ENCODE measurements at regions not wholly inside any gene's neighbourhood (a gene's known extent, or its start where the extent isn't known, plus 50 kb on each side); places are given as distances from the start of the nearest gene placed in this dataset.
"Not testable (repeated sequence)": the region's sequence is repeated elsewhere in the genome, so short reads cannot be mapped to it uniquely, and the experiment has no call there.

GRCh38 chr6:144476286-144476685, 191.2 kb downstream of the UTRN start:
- DNase-seq (ENCODE audit: low read depth) = no peak

GRCh38 chr6:144477396-144477795, 192.3 kb downstream of the UTRN start:
- peak; percentile 18 for DNase-seq (ENCODE audit: low read depth)

- DNase-seq (ENCODE audit: low read depth) = no peak
These were observed 192.7 kb downstream of the UTRN start for GRCh38 chr6:144477856-144478255.

GRCh38 chr6:144478483-144478882, 193.3 kb downstream of the UTRN start:
- no peak for DNase-seq (ENCODE audit: low read depth)

DNA sequence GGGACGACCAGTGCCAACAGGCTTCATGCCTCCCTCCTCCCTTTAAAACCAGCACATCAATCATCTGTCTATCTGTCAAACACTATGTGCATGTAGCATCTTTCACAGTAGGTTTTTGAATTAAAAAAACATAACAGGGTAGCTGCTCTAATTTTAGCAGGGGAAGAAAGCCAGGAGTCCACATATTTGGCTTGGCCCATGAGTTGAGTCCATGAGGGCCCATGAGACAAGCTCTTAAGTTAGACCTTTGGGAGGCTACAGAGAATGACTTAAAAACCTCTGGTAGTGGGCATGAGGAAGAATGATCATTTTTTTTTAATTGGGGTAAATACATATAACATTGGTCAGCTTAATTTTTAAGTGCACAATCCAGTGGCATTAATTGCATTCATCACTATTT, 194.9 kb downstream of the UTRN start:
- no peak for DNase-seq (ENCODE audit: low read depth)

DNA sequence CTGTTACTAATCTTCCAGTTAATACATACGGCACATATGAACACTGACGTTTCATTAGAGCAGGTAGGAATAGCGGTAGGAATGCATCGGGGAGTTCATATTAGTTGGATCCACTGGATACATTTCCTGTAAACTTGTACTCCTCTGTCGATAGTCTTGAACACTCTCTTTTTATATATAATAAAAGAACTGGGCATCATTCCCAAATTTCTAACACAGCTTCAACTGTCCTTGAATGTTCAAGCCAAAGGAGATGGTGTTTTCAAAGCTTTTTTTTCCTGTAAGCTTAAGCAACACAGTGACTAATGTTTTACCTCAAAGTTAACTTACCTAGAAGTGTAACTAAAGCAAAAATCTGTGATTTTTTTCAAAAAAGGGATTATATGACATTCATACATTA, 195.3 kb downstream of the UTRN start:
- DNase-seq (ENCODE audit: low read depth) = no peak

- DNase-seq (ENCODE audit: low read depth) = no peak
These were observed 196.4 kb downstream of the UTRN start for GRCh38 chr6:144481527-144481926.

- peak; percentile 60 for DNase-seq (ENCODE audit: low read depth)
These were observed 197.0 kb downstream of the UTRN start for GRCh38 chr6:144482142-144482541.

GRCh38 chr6:144485531-144485930, 200.4 kb downstream of the UTRN start:
- no peak for DNase-seq (ENCODE audit: low read depth)

GRCh38 chr6:144488590-144488989, 203.5 kb downstream of the UTRN start:
- no peak for DNase-seq (ENCODE audit: low read depth)

DNA sequence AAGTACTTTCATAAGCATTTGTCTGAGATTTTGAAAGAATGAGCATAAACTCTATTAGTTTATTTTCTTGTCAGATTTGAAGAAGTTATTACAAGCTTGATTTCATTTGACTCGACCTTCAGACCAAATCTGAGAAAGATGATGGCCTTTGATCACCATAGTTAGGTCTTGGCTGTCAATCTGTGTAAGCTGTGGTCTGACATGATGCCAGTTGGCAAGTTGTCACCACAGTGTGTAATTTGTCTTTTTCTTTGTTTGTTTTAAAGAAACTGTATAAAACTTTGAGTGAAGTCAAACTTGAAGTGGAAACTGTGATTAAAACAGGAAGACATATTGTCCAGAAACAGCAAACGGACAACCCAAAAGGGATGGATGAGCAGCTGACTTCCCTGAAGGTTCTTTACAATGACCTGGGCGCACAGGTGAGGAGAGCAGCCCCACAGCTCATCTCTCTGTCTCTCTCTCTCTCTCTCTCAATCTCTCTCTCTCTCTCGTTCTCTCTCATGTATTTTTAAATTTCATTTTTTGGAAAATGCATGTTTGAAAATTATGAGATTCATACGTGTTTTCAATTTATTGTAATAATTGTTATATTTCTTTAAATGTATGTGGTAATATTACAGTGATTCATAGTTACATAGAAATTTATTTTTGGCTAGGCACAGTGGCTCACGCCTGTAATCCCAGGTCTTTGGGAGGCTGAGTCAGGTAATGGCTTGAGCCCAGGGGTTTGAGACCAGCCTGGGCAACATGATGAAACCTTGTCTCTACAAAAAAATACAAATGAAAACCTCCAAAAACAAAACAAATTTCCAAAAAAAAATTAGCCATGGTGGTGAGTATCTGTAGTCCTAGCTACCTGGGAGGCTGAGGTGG, 208.1 kb downstream of the UTRN start:
- peak; percentile 64 for DNase-seq (ENCODE audit: low read depth)

DNA sequence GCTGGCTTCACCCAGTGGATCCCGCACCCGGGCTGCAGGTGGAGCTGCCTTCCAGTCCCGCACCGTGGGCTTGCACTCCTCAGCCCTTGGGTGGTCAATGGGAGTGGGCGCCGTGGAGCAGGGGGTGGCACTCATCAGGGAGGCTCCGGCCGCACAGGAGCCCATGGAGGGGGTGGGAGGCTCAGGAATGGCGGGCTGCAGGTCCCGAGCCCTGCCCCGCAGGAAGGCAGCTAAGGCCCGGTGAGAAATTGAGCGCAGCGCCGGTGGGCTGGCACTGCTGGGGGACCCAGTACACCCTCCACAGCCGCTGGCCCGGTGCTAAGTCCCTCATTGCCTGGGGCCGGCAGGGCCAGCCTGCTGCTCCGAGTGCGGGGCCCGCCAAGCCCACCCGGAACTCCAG, 209.9 kb downstream of the UTRN start:
- not testable (repeated sequence) for DNase-seq (ENCODE audit: low read depth)

- no peak for DNase-seq (ENCODE audit: low read depth)
These were observed 212.5 kb downstream of the UTRN start for GRCh38 chr6:144497650-144498049.

GRCh38 chr6:144500892-144501291, 215.8 kb downstream of the UTRN start:
- no peak for DNase-seq (ENCODE audit: low read depth)

DNA sequence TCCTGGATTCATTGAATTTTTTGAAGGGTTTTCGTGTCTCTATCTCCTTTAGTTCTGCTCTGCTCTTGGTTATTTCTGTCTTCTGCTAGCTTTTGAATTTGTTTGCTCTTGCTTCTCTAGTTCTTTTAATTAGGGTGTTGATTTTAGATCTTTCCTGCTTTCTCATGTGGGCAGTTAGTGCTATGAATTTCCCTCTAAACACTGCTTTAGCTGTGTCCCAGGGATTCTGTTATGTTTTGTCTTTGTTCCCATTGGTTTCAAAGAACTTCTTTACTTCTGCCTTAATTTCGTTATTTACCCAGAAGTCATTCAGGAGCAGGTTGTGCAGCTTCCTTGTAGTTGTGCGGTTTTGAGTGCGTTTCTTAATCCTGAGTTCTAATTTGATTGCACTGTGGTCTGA, 220.1 kb downstream of the UTRN start:
- DNase-seq (ENCODE audit: low read depth) = not testable (repeated sequence)

DNA sequence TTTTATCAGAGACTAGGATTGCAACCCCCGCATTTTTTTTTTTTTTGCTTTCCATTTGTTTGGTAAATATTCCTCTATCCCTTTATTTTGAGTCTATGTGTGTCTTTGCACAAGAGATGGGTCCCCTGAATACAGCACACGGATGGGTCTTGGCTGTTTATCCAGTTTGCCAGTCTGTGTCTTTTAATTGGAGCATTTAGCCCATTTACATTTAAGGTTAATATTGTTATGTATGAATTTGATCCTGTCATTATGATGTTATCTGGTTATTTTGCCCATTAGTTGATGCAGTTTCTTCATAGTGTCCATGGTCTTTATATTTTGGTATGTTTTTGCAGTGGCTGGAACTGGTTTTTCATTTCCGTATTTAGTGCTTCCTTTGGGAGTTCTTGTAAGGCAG, 220.9 kb downstream of the UTRN start:
- DNase-seq (ENCODE audit: low read depth) = not testable (repeated sequence)

DNA sequence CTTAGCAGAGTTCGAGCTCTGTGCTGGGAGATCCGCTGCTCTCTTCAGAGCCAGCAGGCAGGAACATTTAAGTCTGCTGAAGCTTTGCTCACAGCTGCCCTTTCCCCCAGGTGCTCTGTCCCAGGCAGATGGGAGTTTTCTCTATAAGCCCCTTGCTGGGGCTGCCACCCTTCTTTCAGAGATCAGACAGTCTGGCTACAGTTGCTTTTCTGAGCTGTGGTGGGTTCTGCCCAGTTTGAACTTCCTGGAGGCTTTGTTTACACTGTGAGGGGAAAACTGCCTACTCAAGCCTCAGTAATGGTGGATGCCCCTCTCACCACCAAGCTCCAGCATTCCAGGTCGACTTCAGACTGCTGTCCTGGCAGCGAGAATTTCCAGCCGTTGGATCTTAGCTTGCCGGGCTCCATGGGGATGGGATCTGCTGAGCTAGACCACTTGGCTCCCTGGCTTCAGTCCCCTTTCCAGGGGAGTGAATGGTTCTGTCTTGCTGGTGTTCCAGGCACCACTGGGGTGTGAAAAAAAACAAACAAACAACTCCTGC, 222.7 kb downstream of the UTRN start:
- not testable (repeated sequence) for DNase-seq (ENCODE audit: low read depth)

GRCh38 chr6:144510859-144511258, 225.7 kb downstream of the UTRN start:
- DNase-seq (ENCODE audit: low read depth) = no peak

- DNase-seq (ENCODE audit: low read depth) = no peak
These were observed 230.6 kb downstream of the UTRN start for GRCh38 chr6:144515761-144516160.

- DNase-seq (ENCODE audit: low read depth) = peak; percentile 10
These were observed 234.3 kb downstream of the UTRN start for GRCh38 chr6:144519426-144519825.

- no peak for DNase-seq (ENCODE audit: low read depth)
These were observed 243.7 kb downstream of the UTRN start for GRCh38 chr6:144528743-144529425.

DNA sequence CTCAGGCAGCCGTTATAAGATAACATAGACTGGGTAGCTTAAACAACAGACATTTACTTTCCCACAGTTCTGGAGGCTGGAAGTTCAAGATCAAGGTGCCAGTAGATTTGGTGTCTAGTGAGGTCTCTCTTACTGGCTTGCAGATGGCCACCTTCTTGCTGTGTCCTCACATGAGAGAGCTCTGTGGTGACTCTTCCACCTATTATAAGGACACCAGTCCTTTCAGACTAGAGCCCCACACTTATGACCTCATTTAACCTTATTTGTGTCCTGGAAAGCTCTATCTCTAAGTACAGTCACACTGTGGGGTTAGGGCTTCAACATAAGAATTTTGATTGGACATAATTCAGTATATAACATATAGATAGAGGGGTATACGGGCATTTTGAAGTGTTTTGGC, 245.0 kb downstream of the UTRN start:
- DNase-seq (ENCODE audit: low read depth) = no peak

DNA sequence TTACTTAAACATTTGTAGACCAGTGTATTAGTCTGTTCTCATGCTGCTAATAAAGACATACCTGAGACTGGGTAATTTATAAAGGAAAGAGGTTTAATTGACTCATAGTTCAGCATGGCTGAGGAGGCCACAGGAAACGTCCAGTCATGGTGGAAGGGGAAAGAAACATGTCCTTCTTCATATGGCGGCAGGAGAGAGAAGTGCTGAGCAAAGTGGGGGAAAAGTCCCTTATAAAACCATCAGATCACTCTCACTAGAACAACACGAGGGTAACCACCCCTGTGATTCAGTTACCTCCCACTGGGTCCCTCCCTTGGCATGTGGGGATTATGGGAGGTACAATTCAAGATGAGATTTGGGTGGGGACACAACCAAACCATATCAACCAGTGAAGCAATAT, 247.1 kb downstream of the UTRN start:
- not testable (repeated sequence) for DNase-seq (ENCODE audit: low read depth)

All from stromal cell of bone marrow (primary cell).